GM18873 (cell line): ENCODE measurements at regions not wholly inside any gene's neighbourhood (a gene's known extent, or its start where the extent isn't known, plus 50 kb on each side); places are given as distances from the start of the nearest gene placed in this dataset.

Experiments used
- ATAC-seq: cut with Tn5 transposase; IDR thresholded peaks from one replicate; pipeline ENCODE4 v1.9.1; 2021; ENCODE audit warnings: mild to moderate bottlenecking, moderate library complexity, moderate number of reproducible peaks; ENCODE audit not compliant: unreplicated experiment, low FRiP score

DNA sequence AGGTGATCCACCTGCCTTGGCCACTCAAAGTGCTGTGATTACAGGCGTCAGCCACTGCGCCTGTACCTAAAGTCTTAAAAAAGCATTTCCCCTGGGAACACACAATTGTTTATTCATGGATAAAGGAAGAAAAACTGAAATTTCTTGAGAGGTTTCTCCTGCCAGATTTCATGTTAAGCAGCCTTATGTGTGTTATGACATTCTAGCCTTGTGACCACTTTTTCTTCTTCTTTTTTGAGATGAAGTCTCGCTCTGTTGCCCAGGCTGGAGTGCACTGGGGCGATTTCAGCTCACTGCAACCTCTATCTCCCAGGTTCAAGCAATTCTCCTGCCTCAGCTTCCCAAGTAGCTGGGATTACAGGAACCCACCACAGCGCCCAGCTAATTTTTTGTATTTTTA lies 57.8 kb upstream of the PLAC8 start:
- no peak for ATAC-seq

DNA sequence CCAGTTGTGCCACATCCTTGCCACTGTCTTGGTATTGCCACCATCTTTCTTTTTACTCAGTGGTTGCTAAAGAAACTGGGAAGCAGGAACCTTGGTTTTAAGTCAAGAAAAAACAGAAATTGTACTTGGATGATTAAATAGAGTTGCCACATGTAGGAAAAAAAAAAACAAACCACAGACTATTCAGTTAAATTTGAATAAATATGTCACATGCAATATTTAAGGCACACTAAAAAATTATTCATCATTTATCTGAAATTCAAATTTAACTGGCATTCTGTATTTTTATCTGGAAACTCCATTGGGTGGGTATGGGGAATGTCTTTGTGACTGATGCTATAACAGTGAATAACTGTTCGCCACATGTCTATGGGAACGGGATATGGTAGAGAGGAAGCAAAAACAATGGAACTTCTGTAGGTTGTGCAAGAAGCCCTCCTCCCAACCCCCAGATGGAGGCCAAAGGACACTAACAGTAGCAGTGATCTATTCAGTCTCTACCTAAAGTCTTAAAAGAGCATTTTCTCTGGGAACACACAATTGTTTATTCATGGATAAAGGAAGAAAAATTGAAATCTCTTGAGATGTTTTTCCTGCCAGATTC lies 57.0 kb upstream of the PLAC8 start:
- ATAC-seq, result no peak

DNA sequence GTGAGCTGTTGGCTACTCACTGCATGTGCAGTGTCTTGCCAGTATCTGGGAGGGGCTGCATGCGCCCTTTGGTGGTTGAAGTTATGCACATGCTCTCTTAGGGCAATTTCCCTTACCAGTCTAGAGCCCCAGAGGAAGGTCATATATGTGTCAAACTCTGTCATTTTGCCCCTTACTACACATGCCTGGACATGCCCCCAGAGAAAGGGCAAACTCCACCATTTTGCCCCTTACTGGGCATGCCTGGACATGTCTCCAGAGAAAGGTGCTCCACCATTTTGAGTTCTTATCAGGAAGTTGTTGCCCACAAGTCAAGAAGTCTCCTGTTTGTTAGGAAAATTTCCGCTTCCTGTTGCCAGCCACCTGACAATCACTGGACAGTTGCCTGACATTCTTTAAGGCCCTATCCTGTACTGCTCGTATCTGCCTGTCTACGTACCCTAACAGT lies 56.4 kb upstream of the PLAC8 start:
- ATAC-seq, result peak; percentile 58
